MM.1S (cell line): ENCODE measurements at regions not wholly inside any gene's neighbourhood (a gene's known extent, or its start where the extent isn't known, plus 50 kb on each side); places are given as distances from the start of the nearest gene placed in this dataset.

Experiments
- DNase-seq: peaks from one replicate; pipeline ENCODE4 v3.0.0-alpha.2; 2015
- H2AFZ ChIP-seq: fragments of 300-600 bp; sonication (generic); 2 replicates; pipeline ENCODE4 v1.6.0; 2016; ENCODE audit warnings: antibody characterized with exemption, low read length
- H3F3A ChIP-seq: fragments of 300-600 bp; sonication (generic); 2 replicates; pipeline ENCODE4 v1.6.1; 2016; ENCODE audit warnings: mild to moderate bottlenecking, antibody characterized with exemption, low read length, moderate library complexity, mixed read lengths; ENCODE audit not compliant: insufficient read depth
- H3K27ac ChIP-seq: fragments of 300-600 bp; sonication (generic); 2 replicates; pipeline ENCODE4 v1.5.1; 2016; ENCODE audit warnings: mild to moderate bottlenecking, low read length
- H3K27me3 ChIP-seq: fragments of 300-600 bp; sonication (generic); replicated peaks from 2 replicates; pipeline ENCODE4 v1.6.0; 2016; ENCODE audit warnings: low read length; ENCODE audit not compliant: insufficient read depth
- H3K36me3 ChIP-seq: fragments of 300-600 bp; sonication (generic); replicated peaks from 2 replicates; pipeline ENCODE4 v1.6.1; 2016; ENCODE audit warnings: mild to moderate bottlenecking, low read length, mixed read lengths; ENCODE audit not compliant: insufficient read depth
- H3K4me1 ChIP-seq: fragments of 300-600 bp; sonication (generic); 2 replicates; pipeline ENCODE4 v1.6.1; 2016; ENCODE audit warnings: low read length, mixed read lengths
- H3K4me2 ChIP-seq: fragments of 300-600 bp; sonication (generic); 2 replicates; pipeline ENCODE4 v1.6.0; 2016; ENCODE audit warnings: low read depth, low read length
- H3K4me3 ChIP-seq: fragments of 300-600 bp; sonication (generic); 2 replicates; pipeline ENCODE4 v1.5.1; 2016; ENCODE audit warnings: low read length, mixed read lengths
- H3K79me2 ChIP-seq: fragments of 300-600 bp; sonication (generic); 2 replicates; pipeline ENCODE4 v1.6.1; 2016; ENCODE audit warnings: mixed run types, low read length, mixed read lengths
- H3K9ac ChIP-seq: fragments of 300-600 bp; sonication (generic); 2 replicates; pipeline ENCODE4 v1.6.1; 2016; ENCODE audit warnings: low read length, mixed read lengths
- H3K9me2 ChIP-seq: fragments of 300-600 bp; sonication (generic); replicated peaks from 2 replicates; pipeline ENCODE4 v1.6.1; 2016; ENCODE audit warnings: mild to moderate bottlenecking, low read length, mixed read lengths; ENCODE audit not compliant: insufficient read depth
- H3K9me3 ChIP-seq: fragments of 300-600 bp; sonication (generic); replicated peaks from 2 replicates; pipeline ENCODE4 v1.6.1; 2016; ENCODE audit warnings: mild to moderate bottlenecking, low read length, mixed read lengths; ENCODE audit not compliant: insufficient read depth
- H4K20me1 ChIP-seq: fragments of 300-600 bp; sonication (generic); 2 replicates; pipeline ENCODE4 v1.6.1; 2016; ENCODE audit warnings: mild to moderate bottlenecking, low read length, moderate library complexity, mixed read lengths; ENCODE audit not compliant: insufficient read depth
- CTCF ChIP-seq: fragments of 300-600 bp; sonication (generic); IDR thresholded peaks from 2 replicates; pipeline ENCODE4 v1.5.1; 2016; ENCODE audit warnings: antibody characterized with exemption, low read length, mixed read lengths
- EZH2 ChIP-seq: fragments of 300-600 bp; sonication (generic); optimal IDR thresholded peaks from 2 replicates; pipeline ENCODE3; 2017; ENCODE audit warnings: low read depth, mild to moderate bottlenecking, antibody characterized with exemption, low read length, mixed read lengths
- EZH2phosphoT487 ChIP-seq: fragments of 300-600 bp; sonication (generic); IDR thresholded peaks from 2 replicates; pipeline ENCODE4 v1.6.1; 2018; ENCODE audit warnings: antibody characterized with exemption, low read length

GRCh38 chr2:183426825-183427224, 302.6 kb downstream of the NUP35 start:
- H2AFZ ChIP-seq: no peak overlapping the region
- no peaks in the 10 kb centered on the region for H3K4me1 ChIP-seq
- no peaks in the 10 kb centered on the region for H3F3A ChIP-seq
- H3K79me2 ChIP-seq: no peaks in the 10 kb centered on the region
- H3K27me3 ChIP-seq: no peaks in the 10 kb centered on the region
- H3K27ac ChIP-seq: no peak overlapping the region
- no peak overlapping the region for H3K4me3 ChIP-seq
- H3K9me3 ChIP-seq: no peaks in the 10 kb centered on the region
- DNase-seq: no peak
- TF ChIP-seq CTCF: no peak
- TF ChIP-seq EZH2: no peak
- no peak for TF ChIP-seq EZH2phosphoT487
- H3K9me2 ChIP-seq: no peaks in the 10 kb centered on the region
- no peaks in the 10 kb centered on the region for H3K36me3 ChIP-seq
- no peaks in the 10 kb centered on the region for H4K20me1 ChIP-seq
- no peak overlapping the region for H3K4me2 ChIP-seq
- H3K9ac ChIP-seq: no peak overlapping the region

GRCh38 chr2:183427558-183427957, 303.3 kb downstream of the NUP35 start:
- DNase-seq: no peak
- Histone ChIP-seq H2AFZ (no peak overlapping the region), H3K4me2 (no peak overlapping the region), H3K9ac (no peak overlapping the region), H3K36me3 (no peaks in the 10 kb centered on the region), H3K9me3 (no peaks in the 10 kb centered on the region), H3F3A (no peaks in the 10 kb centered on the region), H3K27ac (no peak overlapping the region), H3K9me2 (no peaks in the 10 kb centered on the region), H3K27me3 (no peaks in the 10 kb centered on the region), H3K79me2 (no peaks in the 10 kb centered on the region), H4K20me1 (no peaks in the 10 kb centered on the region), H3K4me1 (no peaks in the 10 kb centered on the region), H3K4me3 (no peak overlapping the region)
- TF ChIP-seq EZH2 (no peak), EZH2phosphoT487 (no peak), CTCF (no peak)

- Histone ChIP-seq H3K79me2 (no peaks in the 10 kb centered on the region), H3K27ac (no peak overlapping the region), H3K9ac (no peak overlapping the region), H3K9me3 (no peaks in the 10 kb centered on the region), H3K4me2 (no peak overlapping the region), H3K27me3 (no peaks in the 10 kb centered on the region), H3K9me2 (no peaks in the 10 kb centered on the region), H3K4me1 (no peaks in the 10 kb centered on the region), H2AFZ (no peak overlapping the region), H3K36me3 (no peaks in the 10 kb centered on the region), H3F3A (no peaks in the 10 kb centered on the region), H4K20me1 (no peaks in the 10 kb centered on the region), H3K4me3 (no peak overlapping the region)
- DNase-seq: no peak
- TF ChIP-seq CTCF (no peak), EZH2phosphoT487 (no peak), EZH2 (no peak)
Observed at GRCh38 chr2:183428881-183429280, 304.6 kb downstream of the NUP35 start.
